HEK293 (cell line): ENCODE measurements at regions not wholly inside any gene's neighbourhood (a gene's known extent, or its start where the extent isn't known, plus 50 kb on each side); places are given as distances from the start of the nearest gene placed in this dataset.

Experiments
- CTCF ChIP-seq: fragments of 450-650 bp; formaldehyde crosslinking; IDR thresholded peaks from 2 replicates; pipeline ENCODE4 v1.5.1; 2016; ENCODE audit warnings: missing biosample characterization, missing genetic modification characterization
- TSHZ1 ChIP-seq: fragments of 450-650 bp; formaldehyde crosslinking; IDR thresholded peaks from 2 replicates; pipeline ENCODE4 v1.5.1; 2016; ENCODE audit warnings: missing biosample characterization, missing genetic modification characterization, borderline replicate concordance
- ZIC2 ChIP-seq: fragments of 450-650 bp; formaldehyde crosslinking; IDR thresholded peaks from 2 replicates; pipeline ENCODE4 v1.5.1; 2016; ENCODE audit warnings: missing biosample characterization, missing genetic modification characterization
- ZNF391 ChIP-seq: fragments of 450-650 bp; formaldehyde crosslinking; IDR thresholded peaks from 2 replicates; pipeline ENCODE4 v1.5.1; 2016; ENCODE audit warnings: low read depth, missing biosample characterization, missing genetic modification characterization, borderline replicate concordance

GRCh38 chr15:95329362-95329761, 1001.1 kb upstream of the NR2F2 start:
- TF ChIP-seq ZIC2 (tag by site-specific recombination) (no peak), TSHZ1 (tag by site-specific recombination) (no peak), CTCF (tag by site-specific recombination) (no peak), ZNF391 (tag by site-specific recombination) (no peak)
